ENCODE measurements at regions not wholly inside any gene's neighbourhood (a gene's known extent, or its start where the extent isn't known, plus 50 kb on each side); places are given as distances from the start of the nearest gene placed in this dataset.

- no peak for TF ChIP-seq EZH2phosphoT487 (IDR thresholded peaks at IDR 0.05; ENCODE audit: insufficient read depth, low read depth)
- no peak for TF ChIP-seq EZH2 (IDR thresholded peaks at IDR 0.05; ENCODE audit: insufficient read depth, poor library complexity, severe bottlenecking)
Observed at GRCh38 chr6:121755485-121755884, 320.0 kb downstream of the GJA1 start.
